GM13976 (cell line): ENCODE measurements at regions not wholly inside any gene's neighbourhood (a gene's known extent, or its start where the extent isn't known, plus 50 kb on each side); places are given as distances from the start of the nearest gene placed in this dataset.

Experiments used
- DNase-seq: peaks from one replicate; pipeline ENCODE4 v3.0.0; 2012; ENCODE audit warnings: low spot score
- CTCF ChIP-seq: IDR thresholded peaks from 2 replicates; pipeline ENCODE4 v1.5.1; 2012; ENCODE audit warnings: borderline replicate concordance, mild to moderate bottlenecking; ENCODE audit not compliant: insufficient read depth; ENCODE audit errors: extremely low read depth, missing control alignments, control extremely low read depth
- in situ Hi-C: fragments of 300-500 bp; cut with MboI; formaldehyde crosslinking; loops from one replicate; pipeline ENCODE4 v1.12.0; 2022; ENCODE audit warnings: low sequenced_read_pairs, mixed read lengths, inconsistent platforms; ENCODE audit not compliant: unreplicated experiment

GRCh38 chr13:50094615-50095293 lies 79.5 kb downstream of the KCNRG start:
- no peak for DNase-seq
- in situ Hi-C loops: no loop called here
- TF ChIP-seq CTCF: no peak

DNA sequence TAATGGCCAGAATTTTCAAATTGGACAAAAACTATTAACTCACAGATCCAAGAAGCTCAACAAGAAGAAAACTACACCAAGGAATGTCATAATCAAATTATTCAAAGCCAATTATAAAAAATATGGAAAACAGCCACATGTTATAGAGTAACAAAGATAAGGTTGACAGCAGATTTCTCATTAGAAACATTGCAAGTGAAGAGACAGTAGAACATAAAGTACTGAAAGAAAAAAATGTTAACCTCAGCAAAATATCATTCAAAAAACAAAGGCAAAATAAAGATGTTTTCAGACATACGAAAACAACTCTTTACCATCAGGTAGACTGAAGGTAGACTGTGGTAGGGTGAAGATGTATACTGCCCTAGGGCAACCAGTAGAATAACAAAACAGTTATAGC lies 83.4 kb downstream of the KCNRG start:
- no peak for DNase-seq

DNA sequence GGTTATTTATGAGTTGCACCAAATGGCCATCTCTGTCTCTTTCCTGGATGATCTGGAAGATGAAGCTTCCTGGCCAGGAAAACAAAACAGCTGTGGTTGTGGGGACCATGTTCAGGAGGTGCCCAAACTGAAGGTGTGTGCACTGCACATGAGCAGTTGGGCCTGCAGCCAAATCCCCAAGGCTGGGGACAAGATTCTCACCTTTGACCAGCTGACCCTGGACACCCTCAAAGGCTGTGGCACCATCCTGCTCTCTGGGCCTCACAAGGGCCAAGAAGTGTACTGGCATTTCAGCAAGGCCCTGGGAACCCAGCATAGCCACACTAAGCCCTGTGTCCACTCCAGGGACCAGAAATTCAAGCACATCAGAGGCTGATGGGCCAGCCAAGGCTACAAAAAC lies 84.2 kb downstream of the KCNRG start:
- in situ Hi-C loops: no loop called here
- TF ChIP-seq CTCF: no peak
- DNase-seq: no peak

More for the DNA sequence above, 83.4 kb downstream of the KCNRG start:
- no peak for TF ChIP-seq CTCF
- in situ Hi-C loops: no loop called here

GRCh38 chr13:50101590-50101989 lies 86.3 kb downstream of the KCNRG start:
- no peak for TF ChIP-seq CTCF
- in situ Hi-C loops: no loop called here
- DNase-seq: no peak

- no peak for DNase-seq
- no peak for TF ChIP-seq CTCF
- in situ Hi-C loops: no loop called here
Measured at GRCh38 chr13:50104493-50104892, 89.2 kb downstream of the KCNRG start.

DNA sequence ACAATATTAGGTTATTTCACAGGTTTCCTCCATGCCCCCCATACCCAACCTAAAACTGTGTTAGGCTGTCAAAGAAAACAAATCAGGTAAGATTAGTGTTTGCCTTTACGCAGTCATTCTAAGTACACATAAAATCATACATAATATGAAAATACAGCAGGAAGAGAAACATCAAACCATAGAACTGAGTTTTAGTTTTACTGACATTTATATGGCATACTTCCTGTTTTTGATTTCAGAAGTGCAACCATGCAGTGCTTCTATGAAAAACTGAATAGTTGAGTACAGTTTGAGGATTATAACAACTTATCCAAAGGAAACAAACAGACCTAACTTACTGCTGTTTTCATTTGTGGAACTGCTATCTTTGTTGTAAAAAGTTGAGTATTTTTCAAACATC lies 91.3 kb downstream of the KCNRG start:
- TF ChIP-seq CTCF: no peak
- DNase-seq: peak; percentile 49
- in situ Hi-C loops: no loop called here
